ENCODE measurements at regions not wholly inside any gene's neighbourhood (a gene's known extent, or its start where the extent isn't known, plus 50 kb on each side); places are given as distances from the start of the nearest gene placed in this dataset.

DNA sequence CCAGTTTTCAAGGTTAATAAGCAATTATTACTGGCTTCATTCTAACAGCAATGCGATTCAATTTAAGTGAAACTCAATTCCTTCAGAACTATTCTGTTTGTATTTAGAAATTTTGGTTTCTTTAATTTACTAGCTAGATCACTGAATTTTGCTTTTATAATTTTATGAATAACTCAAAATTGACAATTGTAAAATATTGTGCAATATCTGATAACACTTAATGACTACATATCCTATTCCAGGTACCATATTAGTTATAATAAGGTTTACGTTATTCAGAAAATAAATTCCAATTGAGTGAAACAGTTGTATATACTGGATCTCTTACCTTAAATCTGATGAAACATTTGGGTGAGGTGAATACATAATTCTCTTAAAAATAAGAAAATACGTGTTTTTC, 1348.3 kb upstream of the CDH6 start:
- TF ChIP-seq, protein P1, sequence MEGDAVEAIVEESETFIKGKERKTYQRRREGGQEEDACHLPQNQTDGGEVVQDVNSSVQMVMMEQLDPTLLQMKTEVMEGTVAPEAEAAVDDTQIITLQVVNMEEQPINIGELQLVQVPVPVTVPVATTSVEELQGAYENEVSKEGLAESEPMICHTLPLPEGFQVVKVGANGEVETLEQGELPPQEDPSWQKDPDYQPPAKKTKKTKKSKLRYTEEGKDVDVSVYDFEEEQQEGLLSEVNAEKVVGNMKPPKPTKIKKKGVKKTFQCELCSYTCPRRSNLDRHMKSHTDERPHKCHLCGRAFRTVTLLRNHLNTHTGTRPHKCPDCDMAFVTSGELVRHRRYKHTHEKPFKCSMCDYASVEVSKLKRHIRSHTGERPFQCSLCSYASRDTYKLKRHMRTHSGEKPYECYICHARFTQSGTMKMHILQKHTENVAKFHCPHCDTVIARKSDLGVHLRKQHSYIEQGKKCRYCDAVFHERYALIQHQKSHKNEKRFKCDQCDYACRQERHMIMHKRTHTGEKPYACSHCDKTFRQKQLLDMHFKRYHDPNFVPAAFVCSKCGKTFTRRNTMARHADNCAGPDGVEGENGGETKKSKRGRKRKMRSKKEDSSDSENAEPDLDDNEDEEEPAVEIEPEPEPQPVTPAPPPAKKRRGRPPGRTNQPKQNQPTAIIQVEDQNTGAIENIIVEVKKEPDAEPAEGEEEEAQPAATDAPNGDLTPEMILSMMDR (IDR thresholded peaks at IDR 0.05; ENCODE audit: low read length, missing control alignments), result no peak
- no peak for DNase-seq (ENCODE audit: low read depth)
- H3K4me3 ChIP-seq (replicated peaks; ENCODE audit: low read depth, low read length), result no peak overlapping the region

DNA sequence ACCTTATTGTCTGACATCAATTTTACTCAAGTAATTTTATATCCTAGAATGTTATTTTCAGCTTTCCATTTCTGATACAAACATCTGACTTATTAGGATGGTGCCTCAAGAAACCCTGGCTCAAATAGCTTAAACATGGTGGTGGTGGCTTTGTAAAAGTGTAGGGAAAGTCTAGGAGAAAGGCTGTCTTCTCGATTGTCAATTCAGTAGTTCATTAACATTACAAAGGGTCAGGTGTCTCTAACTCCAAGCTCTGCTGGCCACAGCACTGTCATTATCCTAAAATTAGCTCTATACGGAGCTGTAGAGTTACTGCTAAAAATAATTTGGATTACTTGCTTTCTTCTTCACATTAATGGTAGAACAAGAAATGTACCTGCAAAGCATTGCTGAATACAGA, 1360.1 kb upstream of the CDH6 start:
- no peak for DNase-seq (ENCODE audit: low read depth)
- TF ChIP-seq, protein P1 (IDR thresholded peaks at IDR 0.05; ENCODE audit: low read length, missing control alignments), result no peak
- no peak overlapping the region for H3K4me3 ChIP-seq (replicated peaks; ENCODE audit: low read depth, low read length)

DNA sequence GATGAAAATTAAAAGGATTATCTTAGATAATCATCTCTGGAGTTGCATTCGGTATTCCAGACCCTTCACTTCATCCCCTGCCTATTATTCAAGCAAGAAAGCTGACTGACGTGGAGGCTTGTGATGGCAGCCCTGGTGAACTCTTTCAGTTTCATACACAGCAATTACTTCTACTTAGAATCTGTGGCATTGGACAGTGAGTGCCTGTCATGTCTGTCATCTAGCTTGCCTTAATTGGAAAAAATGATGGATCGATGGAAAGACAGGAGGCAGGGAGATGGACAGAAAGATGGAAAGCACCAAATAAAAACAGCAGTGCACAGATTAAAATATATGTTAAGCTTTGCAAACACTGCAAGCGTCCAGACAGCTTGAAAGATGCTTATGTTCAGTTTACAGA, 1371.0 kb upstream of the CDH6 start:
- no peak overlapping the region for H3K4me3 ChIP-seq (replicated peaks; ENCODE audit: low read depth, low read length)
- TF ChIP-seq, protein P1 (IDR thresholded peaks at IDR 0.05; ENCODE audit: low read length, missing control alignments), result no peak
- no peak for DNase-seq (ENCODE audit: low read depth)

DNA sequence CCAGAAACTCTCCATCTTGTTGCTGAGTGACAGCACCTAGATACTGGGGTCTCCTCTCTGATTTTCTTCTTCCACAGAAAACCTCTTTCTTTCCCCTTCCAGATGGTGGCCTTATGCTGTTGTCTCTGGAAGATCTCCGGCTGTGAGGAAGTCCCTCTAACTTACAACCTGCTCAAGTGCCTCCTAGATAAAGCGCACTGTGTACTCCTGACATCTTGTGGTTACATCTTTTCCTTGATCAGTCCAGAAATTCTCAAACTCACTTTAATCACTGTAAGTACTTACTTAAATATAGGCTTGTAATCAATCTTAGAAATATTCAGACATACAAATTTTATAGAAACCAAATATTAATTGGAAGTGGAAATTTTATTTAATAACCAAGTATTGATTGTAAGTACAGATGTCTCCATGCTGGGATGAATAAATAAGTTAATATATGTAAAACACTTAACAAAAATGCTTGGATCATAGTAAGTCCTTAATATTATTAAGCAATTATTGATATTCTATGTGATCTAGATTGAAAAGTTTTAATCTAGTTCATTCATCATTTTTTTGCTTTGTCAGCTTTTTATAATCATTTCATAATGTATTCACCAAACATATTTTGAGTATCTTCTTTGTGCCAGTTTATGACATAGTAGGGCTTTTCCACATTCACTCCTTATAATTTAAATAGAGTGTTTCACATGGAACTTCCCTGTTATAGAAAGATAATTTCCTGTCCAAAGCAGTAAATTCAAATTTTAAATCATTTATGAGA, 1381.4 kb upstream of the CDH6 start:
- TF ChIP-seq, protein P1 (IDR thresholded peaks at IDR 0.05; ENCODE audit: low read length, missing control alignments), result no peak
- no peak overlapping the region for H3K4me3 ChIP-seq (replicated peaks; ENCODE audit: low read depth, low read length)
- no peak for DNase-seq (ENCODE audit: low read depth)

DNA sequence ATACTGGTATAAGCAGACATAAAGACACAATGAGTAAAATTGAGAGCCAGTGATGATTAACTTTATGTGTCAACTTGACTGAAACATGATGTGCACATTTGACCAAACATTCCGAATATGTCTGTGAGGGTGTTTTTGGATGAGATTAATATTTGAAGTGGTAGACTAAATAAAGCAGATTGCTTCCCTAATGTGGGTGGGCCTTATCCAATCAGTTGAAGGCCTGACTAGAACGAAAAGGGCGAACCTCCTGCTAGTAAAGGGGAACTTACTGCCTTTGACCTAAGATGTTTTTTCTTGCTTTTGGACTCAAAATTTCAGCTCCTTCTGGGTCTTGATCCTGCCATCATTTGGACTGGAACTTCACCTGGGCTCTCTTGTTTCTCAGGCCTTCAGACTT, 1387.7 kb upstream of the CDH6 start:
- TF ChIP-seq, protein P1 (IDR thresholded peaks at IDR 0.05; ENCODE audit: low read length, missing control alignments), result no peak
- no peak for DNase-seq (ENCODE audit: low read depth)

DNA sequence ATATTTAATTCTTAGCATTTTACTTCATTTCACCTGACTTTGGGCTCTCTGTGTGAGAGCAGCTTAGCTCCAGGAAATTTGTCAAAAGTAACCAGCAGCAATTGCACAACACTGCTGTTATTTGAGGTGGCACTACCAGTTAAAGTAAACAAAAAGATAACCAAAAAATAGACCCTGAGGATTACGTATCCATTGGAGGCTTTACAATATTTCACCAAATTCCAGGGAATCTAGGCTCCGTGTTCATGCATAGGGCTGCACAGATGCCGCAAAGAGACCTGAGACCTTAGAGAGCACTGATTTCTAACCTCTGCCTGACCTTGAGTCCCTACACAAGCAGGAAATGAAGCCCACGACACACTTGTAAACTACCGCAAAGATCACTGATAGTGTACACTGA, 1392.7 kb upstream of the CDH6 start:
- TF ChIP-seq, protein P1 (IDR thresholded peaks at IDR 0.05; ENCODE audit: low read length, missing control alignments), result no peak
- DNase-seq (ENCODE audit: low read depth), result no peak
- H3K4me3 ChIP-seq (replicated peaks; ENCODE audit: low read depth, low read length), result no peak overlapping the region

More for the DNA sequence above, 1387.7 kb upstream of the CDH6 start:
- H3K4me3 ChIP-seq (replicated peaks; ENCODE audit: low read depth, low read length), result no peak overlapping the region

DNA sequence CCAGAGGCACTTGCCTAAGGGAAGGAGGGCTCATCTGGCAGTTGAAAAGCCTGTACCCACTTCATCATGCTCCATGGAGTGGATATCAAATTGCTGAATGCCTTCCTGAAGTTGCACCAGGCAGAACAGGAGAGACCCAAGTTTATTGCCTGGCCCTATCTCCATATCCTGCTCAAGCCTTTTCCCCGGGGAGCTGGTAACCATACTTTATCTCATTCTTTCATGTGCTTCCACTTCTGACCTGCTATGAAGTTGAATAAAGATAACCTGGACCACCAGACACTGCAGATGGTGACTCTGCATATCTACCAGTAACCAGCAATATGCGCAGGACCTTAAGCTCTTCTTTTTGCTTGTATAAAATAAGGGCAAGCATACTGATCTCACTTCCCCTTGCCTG, 1397.5 kb upstream of the CDH6 start:
- no peak for DNase-seq (ENCODE audit: low read depth)
- TF ChIP-seq, protein P1 (IDR thresholded peaks at IDR 0.05; ENCODE audit: low read length, missing control alignments), result no peak
- no peak overlapping the region for H3K4me3 ChIP-seq (replicated peaks; ENCODE audit: low read depth, low read length)

Data from fibroblast of pulmonary artery (primary cell).